ENCODE measurements at regions not wholly inside any gene's neighbourhood (a gene's known extent, or its start where the extent isn't known, plus 50 kb on each side); places are given as distances from the start of the nearest gene placed in this dataset.

DNA sequence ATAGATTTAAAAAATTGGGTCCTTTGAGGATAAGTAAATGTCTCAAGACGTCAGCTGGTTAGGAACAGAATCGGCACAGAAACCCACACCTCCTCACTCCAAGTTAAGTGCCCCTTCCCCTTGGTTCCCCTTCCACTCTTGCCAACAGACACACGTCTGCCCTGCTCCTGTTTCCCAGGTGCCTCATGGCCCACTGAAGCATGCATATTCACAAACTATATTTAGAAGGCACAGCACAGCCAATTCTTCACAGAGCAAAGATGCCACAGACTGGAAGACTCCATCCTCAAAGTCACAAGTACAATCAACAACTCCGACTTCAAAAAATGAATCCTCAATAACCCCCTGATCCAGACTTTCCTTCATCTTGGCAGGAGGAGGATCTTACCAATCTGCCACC lies 295.4 kb upstream of the NR2F2 start:
- DNase-seq: no peak
- Histone ChIP-seq H3K79me1 (ENCODE audit: low read length) (no peaks in the 10 kb centered on the region), H3K4me2 (ENCODE audit: low read length) (no peak overlapping the region)

DNA sequence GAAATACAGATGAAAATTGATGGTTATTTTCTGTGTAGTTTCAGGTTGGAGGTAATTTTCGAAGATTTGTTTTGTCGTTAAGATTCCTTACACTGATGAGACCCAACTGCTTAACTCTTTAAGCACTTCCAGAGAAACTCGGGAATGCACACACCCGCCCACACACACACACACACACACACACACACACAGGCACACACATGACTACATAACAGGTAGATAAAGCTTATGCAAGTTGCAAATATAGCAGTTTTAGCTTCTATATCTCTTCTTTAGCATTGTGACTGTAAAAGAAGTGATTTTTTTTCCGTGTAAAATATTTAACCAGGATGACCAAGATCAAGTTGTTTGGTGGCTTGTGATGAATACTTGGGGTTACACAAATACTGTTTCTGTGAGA lies 294.9 kb upstream of the NR2F2 start:
- Histone ChIP-seq H2BK5ac (ENCODE audit: low read length) (no peak overlapping the region), H3K79me2 (ENCODE audit: control insufficient read depth, insufficient read depth, low read length) (no peaks in the 10 kb centered on the region), H3K56ac (ENCODE audit: low read length) (no peak overlapping the region), H3K23ac (ENCODE audit: low read length) (no peak overlapping the region), H3K36me3 (ENCODE audit: control insufficient read depth, insufficient read depth, low read length) (no peaks in the 10 kb centered on the region), H2BK120ac (ENCODE audit: low read depth, low read length) (no peak overlapping the region), H3K9ac (ENCODE audit: low read length) (no peak overlapping the region), H3K4me1 (ENCODE audit: control insufficient read depth, low read depth, low read length) (no peaks in the 10 kb centered on the region), H4K5ac (ENCODE audit: low read length) (no peak overlapping the region), H4K8ac (ENCODE audit: low read depth, low read length) (no peak overlapping the region), H3K4me2 (ENCODE audit: low read length) (no peak overlapping the region), H3K4ac (ENCODE audit: low read depth, low read length) (no peak overlapping the region), H3K27me3 (ENCODE audit: insufficient read depth, low read length, poor library complexity) (no peaks in the 10 kb centered on the region), H3K79me1 (ENCODE audit: low read length) (no peaks in the 10 kb centered on the region), H2BK15ac (replicated peaks; ENCODE audit: low read depth) (no peak overlapping the region), H3K18ac (ENCODE audit: low read length) (no peak overlapping the region), H3K27ac (ENCODE audit: low read depth, low read length) (no peak overlapping the region), H3K4me3 (ENCODE audit: low read length) (no peak overlapping the region), H2AK5ac (ENCODE audit: low read length) (no peak overlapping the region)
- no peak for DNase-seq
- WGBS (ENCODE audit: extremely low coverage, insufficient coverage, low lambda C conversion rate): 100% methylated on average over 1 of the region's 5 CpGs

More for the DNA sequence above, 295.4 kb upstream of the NR2F2 start:
- Histone ChIP-seq H3K27me3 (ENCODE audit: insufficient read depth, low read length, poor library complexity) (no peaks in the 10 kb centered on the region), H3K4ac (ENCODE audit: low read depth, low read length) (no peak overlapping the region), H2AK5ac (ENCODE audit: low read length) (no peak overlapping the region), H3K56ac (ENCODE audit: low read length) (no peak overlapping the region), H3K79me2 (ENCODE audit: control insufficient read depth, insufficient read depth, low read length) (no peaks in the 10 kb centered on the region), H3K36me3 (ENCODE audit: control insufficient read depth, insufficient read depth, low read length) (no peaks in the 10 kb centered on the region), H4K5ac (ENCODE audit: low read length) (no peak overlapping the region), H3K23ac (ENCODE audit: low read length) (no peak overlapping the region), H3K9ac (ENCODE audit: low read length) (no peak overlapping the region), H2BK120ac (ENCODE audit: low read depth, low read length) (no peak overlapping the region), H2BK5ac (ENCODE audit: low read length) (no peak overlapping the region), H3K4me3 (ENCODE audit: low read length) (no peak overlapping the region), H3K4me1 (ENCODE audit: control insufficient read depth, low read depth, low read length) (no peaks in the 10 kb centered on the region), H2BK15ac (replicated peaks; ENCODE audit: low read depth) (no peak overlapping the region), H3K27ac (ENCODE audit: low read depth, low read length) (no peak overlapping the region), H4K8ac (ENCODE audit: low read depth, low read length) (no peak overlapping the region), H3K18ac (ENCODE audit: low read length) (no peak overlapping the region)
- no CpG with 5 or more reads among the region's 4 CpGs for WGBS (ENCODE audit: extremely low coverage, insufficient coverage, low lambda C conversion rate)

DNA sequence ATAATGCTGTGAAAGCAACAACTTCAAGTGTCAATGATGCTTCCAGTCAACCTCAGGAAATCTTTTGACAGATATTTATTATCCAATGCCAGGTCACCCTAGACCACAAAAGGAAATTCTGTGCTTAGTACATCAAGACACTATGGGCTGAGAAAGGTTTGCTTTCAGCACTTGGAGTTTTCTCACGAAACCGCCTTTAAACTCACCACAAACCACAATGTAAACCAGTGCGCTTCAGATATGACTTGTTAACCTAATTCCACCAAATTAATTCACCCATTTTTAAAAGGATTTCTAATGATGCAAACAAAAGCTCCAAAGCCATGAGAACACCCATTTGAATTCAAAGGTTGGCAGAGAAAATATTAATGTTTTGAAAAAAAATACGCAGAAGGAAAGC lies 292.9 kb upstream of the NR2F2 start:
- Histone ChIP-seq H2AK5ac (ENCODE audit: low read length) (no peak overlapping the region), H4K5ac (ENCODE audit: low read length) (no peak overlapping the region), H2BK120ac (ENCODE audit: low read depth, low read length) (no peak overlapping the region), H3K9ac (ENCODE audit: low read length) (no peak overlapping the region), H4K8ac (ENCODE audit: low read depth, low read length) (no peak overlapping the region), H2BK5ac (ENCODE audit: low read length) (no peak overlapping the region), H2BK15ac (replicated peaks; ENCODE audit: low read depth) (no peak overlapping the region), H3K4me3 (ENCODE audit: low read length) (no peak overlapping the region), H3K27ac (ENCODE audit: low read depth, low read length) (no peak overlapping the region), H3K27me3 (ENCODE audit: insufficient read depth, low read length, poor library complexity) (no peaks in the 10 kb centered on the region), H3K4me2 (ENCODE audit: low read length) (no peak overlapping the region), H3K36me3 (ENCODE audit: control insufficient read depth, insufficient read depth, low read length) (no peaks in the 10 kb centered on the region), H3K4me1 (ENCODE audit: control insufficient read depth, low read depth, low read length) (no peaks in the 10 kb centered on the region), H3K4ac (ENCODE audit: low read depth, low read length) (no peak overlapping the region), H3K23ac (ENCODE audit: low read length) (no peak overlapping the region), H3K56ac (ENCODE audit: low read length) (no peak overlapping the region), H3K18ac (ENCODE audit: low read length) (no peak overlapping the region), H3K79me1 (ENCODE audit: low read length) (no peaks in the 10 kb centered on the region), H3K79me2 (ENCODE audit: control insufficient read depth, insufficient read depth, low read length) (no peaks in the 10 kb centered on the region)
- no CpG with 5 or more reads among the region's 4 CpGs for WGBS (ENCODE audit: extremely low coverage, insufficient coverage, low lambda C conversion rate)
- DNase-seq: no peak

DNA sequence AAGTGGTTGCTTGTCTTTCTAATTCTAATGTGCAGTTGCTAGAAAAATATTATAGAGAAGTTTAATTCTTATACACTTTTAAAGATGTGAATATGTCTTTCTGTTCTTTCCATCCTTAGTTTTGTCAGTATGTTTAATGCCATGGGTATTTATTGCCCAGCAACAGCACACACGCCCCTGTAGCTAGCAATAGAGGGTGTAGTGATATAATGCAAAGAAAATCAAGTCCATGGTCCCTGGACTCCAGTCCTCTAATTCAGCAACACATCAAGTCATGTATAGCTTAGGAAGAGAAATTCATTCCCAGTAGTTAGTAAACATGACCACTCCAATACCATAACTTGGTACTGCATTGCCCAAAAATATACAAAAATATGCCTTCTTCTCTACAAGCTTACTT lies 292.4 kb upstream of the NR2F2 start:
- H3K23ac ChIP-seq (ENCODE audit: low read length): no peak overlapping the region
- WGBS (ENCODE audit: extremely low coverage, insufficient coverage, low lambda C conversion rate): no CpG with 5 or more reads among the region's 1 CpG
- H3K9ac ChIP-seq (ENCODE audit: low read length): no peak overlapping the region
- H3K56ac ChIP-seq (ENCODE audit: low read length): no peak overlapping the region
- H3K4me3 ChIP-seq (ENCODE audit: low read length): no peak overlapping the region
- H4K8ac ChIP-seq (ENCODE audit: low read depth, low read length): no peak overlapping the region
- H3K4me1 ChIP-seq (ENCODE audit: control insufficient read depth, low read depth, low read length): no peaks in the 10 kb centered on the region
- H2BK15ac ChIP-seq (replicated peaks; ENCODE audit: low read depth): no peak overlapping the region
- H2BK5ac ChIP-seq (ENCODE audit: low read length): no peak overlapping the region
- H2BK120ac ChIP-seq (ENCODE audit: low read depth, low read length): no peak overlapping the region
- no peak overlapping the region for H4K5ac ChIP-seq (ENCODE audit: low read length)
- H3K79me1 ChIP-seq (ENCODE audit: low read length): no peaks in the 10 kb centered on the region
- H3K4me2 ChIP-seq (ENCODE audit: low read length): no peak overlapping the region
- H3K4ac ChIP-seq (ENCODE audit: low read depth, low read length): no peak overlapping the region
- no peak for DNase-seq
- H3K18ac ChIP-seq (ENCODE audit: low read length): no peak overlapping the region
- H3K27me3 ChIP-seq (ENCODE audit: insufficient read depth, low read length, poor library complexity): no peaks in the 10 kb centered on the region
- no peak overlapping the region for H2AK5ac ChIP-seq (ENCODE audit: low read length)
- no peak overlapping the region for H3K27ac ChIP-seq (ENCODE audit: low read depth, low read length)
- H3K36me3 ChIP-seq (ENCODE audit: control insufficient read depth, insufficient read depth, low read length): no peaks in the 10 kb centered on the region
- H3K79me2 ChIP-seq (ENCODE audit: control insufficient read depth, insufficient read depth, low read length): no peaks in the 10 kb centered on the region

DNA sequence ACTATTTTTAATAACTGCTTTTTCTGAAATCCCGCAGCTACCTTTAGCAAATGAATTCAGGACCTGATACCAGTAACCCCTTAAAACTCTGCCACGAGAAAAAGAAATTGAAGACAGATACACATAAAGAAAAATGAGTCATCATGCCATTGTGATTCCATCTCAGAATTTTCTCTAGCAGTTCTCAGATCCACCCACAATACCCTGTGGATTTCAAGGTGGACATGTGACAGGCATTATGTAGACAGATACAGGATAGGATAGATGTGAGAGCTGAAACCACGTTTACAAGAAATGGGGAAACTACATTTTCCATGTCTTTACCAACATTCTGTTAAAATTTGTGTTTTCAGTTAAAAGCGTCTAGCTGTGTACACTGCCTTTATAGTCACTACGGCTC lies 291.9 kb upstream of the NR2F2 start:
- H3K23ac ChIP-seq (ENCODE audit: low read length): no peak overlapping the region
- H3K56ac ChIP-seq (ENCODE audit: low read length): no peak overlapping the region
- H3K27me3 ChIP-seq (ENCODE audit: insufficient read depth, low read length, poor library complexity): no peaks in the 10 kb centered on the region
- no peaks in the 10 kb centered on the region for H3K79me1 ChIP-seq (ENCODE audit: low read length)
- no peak overlapping the region for H3K4me3 ChIP-seq (ENCODE audit: low read length)
- no peak overlapping the region for H3K27ac ChIP-seq (ENCODE audit: low read depth, low read length)
- H3K36me3 ChIP-seq (ENCODE audit: control insufficient read depth, insufficient read depth, low read length): no peaks in the 10 kb centered on the region
- H3K4me1 ChIP-seq (ENCODE audit: control insufficient read depth, low read depth, low read length): no peaks in the 10 kb centered on the region
- H3K79me2 ChIP-seq (ENCODE audit: control insufficient read depth, insufficient read depth, low read length): no peaks in the 10 kb centered on the region
- no peak overlapping the region for H3K9ac ChIP-seq (ENCODE audit: low read length)
- H2BK120ac ChIP-seq (ENCODE audit: low read depth, low read length): no peak overlapping the region
- H2AK5ac ChIP-seq (ENCODE audit: low read length): no peak overlapping the region
- no peak overlapping the region for H3K4me2 ChIP-seq (ENCODE audit: low read length)
- H4K8ac ChIP-seq (ENCODE audit: low read depth, low read length): no peak overlapping the region
- H2BK5ac ChIP-seq (ENCODE audit: low read length): no peak overlapping the region
- no CpG with 5 or more reads among the region's 5 CpGs for WGBS (ENCODE audit: extremely low coverage, insufficient coverage, low lambda C conversion rate)
- H3K4ac ChIP-seq (ENCODE audit: low read depth, low read length): no peak overlapping the region
- no peak overlapping the region for H4K5ac ChIP-seq (ENCODE audit: low read length)
- no peak for DNase-seq
- no peak overlapping the region for H3K18ac ChIP-seq (ENCODE audit: low read length)
- H2BK15ac ChIP-seq (replicated peaks; ENCODE audit: low read depth): no peak overlapping the region

DNA sequence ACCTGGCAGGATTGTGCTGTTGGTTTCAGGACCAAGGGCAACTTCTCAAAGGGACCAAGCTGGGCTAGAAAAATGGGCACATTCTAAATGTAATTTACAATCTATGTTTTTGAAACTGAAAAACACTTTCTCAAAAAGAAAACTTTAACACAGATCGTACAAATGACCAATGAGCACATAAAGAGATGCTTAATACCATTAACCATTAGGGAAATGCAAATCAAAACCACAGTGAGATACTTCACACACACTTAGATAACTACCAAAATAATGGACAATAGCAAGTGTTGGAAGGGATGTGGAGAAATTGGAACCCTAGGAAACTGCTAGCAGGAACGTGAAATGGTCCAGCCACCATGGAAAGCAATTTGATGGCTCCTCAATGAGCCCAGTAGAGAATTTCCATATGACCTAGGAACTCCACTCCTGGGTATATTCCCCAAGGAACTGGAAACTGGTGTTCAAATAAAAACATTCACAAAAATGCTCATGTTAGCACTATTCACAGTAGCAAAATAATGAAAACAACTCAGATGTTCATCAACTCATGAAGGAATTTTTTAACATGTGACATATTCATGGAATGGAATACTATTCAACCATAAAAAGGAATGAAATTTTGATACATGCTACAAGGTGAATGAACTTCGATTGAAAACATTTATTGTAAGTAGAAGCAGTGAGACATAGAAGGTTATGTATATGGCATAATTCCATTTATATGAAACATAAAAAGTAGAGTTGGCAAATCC lies 288.3 kb upstream of the NR2F2 start:
- Histone ChIP-seq H3K56ac (ENCODE audit: low read length) (no peak overlapping the region), H3K9ac (ENCODE audit: low read length) (no peak overlapping the region)

More for the DNA sequence above, 288.3 kb upstream of the NR2F2 start:
- no peaks in the 10 kb centered on the region for H3K36me3 ChIP-seq (ENCODE audit: control insufficient read depth, insufficient read depth, low read length)
- H3K4me2 ChIP-seq (ENCODE audit: low read length): no peak overlapping the region
- no peak overlapping the region for H2AK5ac ChIP-seq (ENCODE audit: low read length)
- WGBS (ENCODE audit: extremely low coverage, insufficient coverage, low lambda C conversion rate): no CpG with 5 or more reads among the region's 3 CpGs
- no peaks in the 10 kb centered on the region for H3K4me1 ChIP-seq (ENCODE audit: control insufficient read depth, low read depth, low read length)
- H4K8ac ChIP-seq (ENCODE audit: low read depth, low read length): no peak overlapping the region
- H2BK15ac ChIP-seq (replicated peaks; ENCODE audit: low read depth): no peak overlapping the region
- DNase-seq: no peak
- H3K4ac ChIP-seq (ENCODE audit: low read depth, low read length): no peak overlapping the region
- no peak overlapping the region for H3K4me3 ChIP-seq (ENCODE audit: low read length)
- no peak overlapping the region for H3K23ac ChIP-seq (ENCODE audit: low read length)
- no peak overlapping the region for H3K27ac ChIP-seq (ENCODE audit: low read depth, low read length)
- no peak overlapping the region for H2BK5ac ChIP-seq (ENCODE audit: low read length)
- H2BK120ac ChIP-seq (ENCODE audit: low read depth, low read length): no peak overlapping the region
- H3K79me2 ChIP-seq (ENCODE audit: control insufficient read depth, insufficient read depth, low read length): no peaks in the 10 kb centered on the region
- H3K27me3 ChIP-seq (ENCODE audit: insufficient read depth, low read length, poor library complexity): no peaks in the 10 kb centered on the region
- H3K18ac ChIP-seq (ENCODE audit: low read length): no peak overlapping the region
- no peaks in the 10 kb centered on the region for H3K79me1 ChIP-seq (ENCODE audit: low read length)
- no peak overlapping the region for H4K5ac ChIP-seq (ENCODE audit: low read length)
